ENCODE measurements at regions not wholly inside any gene's neighbourhood (a gene's known extent, or its start where the extent isn't known, plus 50 kb on each side); places are given as distances from the start of the nearest gene placed in this dataset.
A peak's percentile ranks its signal among the peaks of the same experiment; 100 is the strongest.

DNA sequence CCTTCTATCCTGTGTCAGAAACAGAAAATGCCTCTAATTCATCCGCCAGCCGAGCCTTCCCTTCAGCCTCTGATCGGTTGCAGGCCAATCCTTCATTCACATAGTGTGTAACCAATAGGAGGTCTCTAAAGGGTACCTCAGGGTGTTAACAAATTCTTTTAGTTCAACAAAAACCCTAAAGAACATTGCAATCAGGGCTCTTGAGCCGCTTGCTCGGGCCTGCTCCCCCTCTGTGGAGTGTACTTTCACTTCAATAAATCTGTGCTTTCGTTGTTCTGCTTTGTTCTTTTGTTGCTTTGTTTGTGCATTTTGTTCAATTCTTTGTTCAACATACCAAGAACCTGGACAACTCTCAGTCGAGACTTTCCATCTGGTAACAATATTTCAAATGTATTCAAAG lies 366.5 kb downstream of the KCTD12 start:
- no peak overlapping the region for H3K4me3 ChIP-seq (ENCODE audit: low read length in 3 of 3)
- no peak for DNase-seq
- H3K4me1 ChIP-seq (ENCODE audit: control insufficient read depth in 2 of 3, insufficient read depth in 2 of 3, low read depth in 1 of 3, low read length in 3 of 3), result no peaks in the 10 kb centered on the region
- TF ChIP-seq, protein P1, sequence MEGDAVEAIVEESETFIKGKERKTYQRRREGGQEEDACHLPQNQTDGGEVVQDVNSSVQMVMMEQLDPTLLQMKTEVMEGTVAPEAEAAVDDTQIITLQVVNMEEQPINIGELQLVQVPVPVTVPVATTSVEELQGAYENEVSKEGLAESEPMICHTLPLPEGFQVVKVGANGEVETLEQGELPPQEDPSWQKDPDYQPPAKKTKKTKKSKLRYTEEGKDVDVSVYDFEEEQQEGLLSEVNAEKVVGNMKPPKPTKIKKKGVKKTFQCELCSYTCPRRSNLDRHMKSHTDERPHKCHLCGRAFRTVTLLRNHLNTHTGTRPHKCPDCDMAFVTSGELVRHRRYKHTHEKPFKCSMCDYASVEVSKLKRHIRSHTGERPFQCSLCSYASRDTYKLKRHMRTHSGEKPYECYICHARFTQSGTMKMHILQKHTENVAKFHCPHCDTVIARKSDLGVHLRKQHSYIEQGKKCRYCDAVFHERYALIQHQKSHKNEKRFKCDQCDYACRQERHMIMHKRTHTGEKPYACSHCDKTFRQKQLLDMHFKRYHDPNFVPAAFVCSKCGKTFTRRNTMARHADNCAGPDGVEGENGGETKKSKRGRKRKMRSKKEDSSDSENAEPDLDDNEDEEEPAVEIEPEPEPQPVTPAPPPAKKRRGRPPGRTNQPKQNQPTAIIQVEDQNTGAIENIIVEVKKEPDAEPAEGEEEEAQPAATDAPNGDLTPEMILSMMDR (IDR thresholded peaks at IDR 0.05; ENCODE audit: borderline replicate concordance, extremely low read depth, insufficient read depth), result no peak
- intact Hi-C loops (cut with DNase I), result no loop called here
- H3K9ac ChIP-seq (ENCODE audit: low read length in 3 of 3), result no peak overlapping the region
- H3K36me3 ChIP-seq (ENCODE audit: control insufficient read depth in 2 of 3, insufficient read depth in 3 of 3, low read length in 3 of 3), result no peaks in the 10 kb centered on the region
- H3K27me3 ChIP-seq (ENCODE audit: control insufficient read depth, insufficient read depth, low read length), result no peaks in the 10 kb centered on the region
- H3K9me3 ChIP-seq (ENCODE audit: control insufficient read depth in 2 of 3, insufficient read depth in 1 of 3, low read length in 3 of 3), result no peaks in the 10 kb centered on the region
- H3K27ac ChIP-seq (ENCODE audit: low read depth in 2 of 2, low read length in 2 of 2), result no peak overlapping the region
- FAIRE-seq, result no peak

DNA sequence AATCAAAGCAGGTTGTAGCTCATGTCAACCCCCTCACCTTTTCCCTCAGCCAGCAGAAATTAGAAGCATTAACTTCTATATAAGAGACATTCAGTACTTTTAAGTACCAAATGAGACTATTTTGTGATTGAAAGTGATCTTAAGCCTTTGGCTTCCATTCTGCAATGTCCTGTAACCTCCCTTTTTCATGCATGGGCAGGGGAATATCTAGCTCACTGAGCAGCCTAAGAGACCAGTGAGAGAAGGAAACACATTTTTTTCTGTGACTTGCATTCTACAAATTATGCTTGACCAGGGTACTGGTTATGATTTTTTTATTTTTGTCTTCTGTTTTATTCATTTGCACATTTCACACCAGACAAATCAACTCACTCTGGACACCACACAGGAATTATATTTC lies 369.6 kb downstream of the KCTD12 start:
- FAIRE-seq (no peak), DNase-seq (peak in 2 of 5 donors; percentile 13 to 14)
- intact Hi-C loops (cut with DNase I), result no loop called here
- Histone ChIP-seq H3K27me3 (ENCODE audit: control insufficient read depth, insufficient read depth, low read length) (no peaks in the 10 kb centered on the region), H3K4me3 (ENCODE audit: low read length in 3 of 3) (no peak overlapping the region), H3K9ac (ENCODE audit: low read length in 3 of 3) (no peak overlapping the region), H3K9me3 (ENCODE audit: control insufficient read depth in 2 of 3, insufficient read depth in 1 of 3, low read length in 3 of 3) (no peaks in the 10 kb centered on the region), H3K36me3 (ENCODE audit: control insufficient read depth in 2 of 3, insufficient read depth in 3 of 3, low read length in 3 of 3) (no peaks in the 10 kb centered on the region), H3K4me1 (ENCODE audit: control insufficient read depth in 2 of 3, insufficient read depth in 2 of 3, low read depth in 1 of 3, low read length in 3 of 3) (no peaks in the 10 kb centered on the region), H3K27ac (ENCODE audit: low read depth in 2 of 2, low read length in 2 of 2) (no peak overlapping the region)
- TF ChIP-seq, protein P1 (IDR thresholded peaks at IDR 0.05; ENCODE audit: borderline replicate concordance, extremely low read depth, insufficient read depth), result no peak

- TF ChIP-seq, protein P1 (IDR thresholded peaks at IDR 0.05; ENCODE audit: borderline replicate concordance, extremely low read depth, insufficient read depth), result no peak
- Histone ChIP-seq H3K27ac (ENCODE audit: low read depth in 2 of 2, low read length in 2 of 2) (no peak overlapping the region), H3K9me3 (ENCODE audit: control insufficient read depth in 2 of 3, insufficient read depth in 1 of 3, low read length in 3 of 3) (no peaks in the 10 kb centered on the region), H3K27me3 (ENCODE audit: control insufficient read depth, insufficient read depth, low read length) (no peaks in the 10 kb centered on the region), H3K36me3 (ENCODE audit: control insufficient read depth in 2 of 3, insufficient read depth in 3 of 3, low read length in 3 of 3) (no peaks in the 10 kb centered on the region), H3K4me1 (ENCODE audit: control insufficient read depth in 2 of 3, insufficient read depth in 2 of 3, low read depth in 1 of 3, low read length in 3 of 3) (no peaks in the 10 kb centered on the region), H3K4me3 (ENCODE audit: low read length in 3 of 3) (no peak overlapping the region), H3K9ac (ENCODE audit: low read length in 3 of 3) (no peak overlapping the region)
- DNase-seq, result no peak
- no peak for FAIRE-seq
- intact Hi-C loops (cut with DNase I), result no loop called here
These were observed 370.2 kb downstream of the KCTD12 start for GRCh38 chr13:76516013-76516412.

GRCh38 chr13:76512721-76513145 lies 373.5 kb downstream of the KCTD12 start:
- Histone ChIP-seq H3K9me3 (ENCODE audit: control insufficient read depth in 2 of 3, insufficient read depth in 1 of 3, low read length in 3 of 3) (no peaks in the 10 kb centered on the region), H3K9ac (ENCODE audit: low read length in 3 of 3) (no peak overlapping the region), H3K36me3 (ENCODE audit: control insufficient read depth in 2 of 3, insufficient read depth in 3 of 3, low read length in 3 of 3) (no peaks in the 10 kb centered on the region), H3K4me1 (ENCODE audit: control insufficient read depth in 2 of 3, insufficient read depth in 2 of 3, low read depth in 1 of 3, low read length in 3 of 3) (no peaks in the 10 kb centered on the region), H3K27me3 (ENCODE audit: control insufficient read depth, insufficient read depth, low read length) (no peaks in the 10 kb centered on the region), H3K27ac (ENCODE audit: low read depth in 2 of 2, low read length in 2 of 2) (no peak overlapping the region), H3K4me3 (ENCODE audit: low read length in 3 of 3) (no peak overlapping the region)
- peak in 1 of 5 donors; percentile 23 for DNase-seq
- TF ChIP-seq, protein P1 (IDR thresholded peaks at IDR 0.05; ENCODE audit: borderline replicate concordance, extremely low read depth, insufficient read depth), result no peak
- FAIRE-seq, result no peak
- intact Hi-C loops (cut with DNase I), result no loop called here

All from kidney (tissue), 13 donors.